IPS-18c (cell line): ENCODE measurements at regions not wholly inside any gene's neighbourhood (a gene's known extent, or its start where the extent isn't known, plus 50 kb on each side); places are given as distances from the start of the nearest gene placed in this dataset.
"Not testable (repeated sequence)": the region's sequence is repeated elsewhere in the genome, so short reads cannot be mapped to it uniquely, and the experiment has no call there.

Experiments used
- H3K4me3 ChIP-seq: 2 replicates; pipeline ENCODE4 v1.7.0; 2013; ENCODE audit warnings: low read depth, mild to moderate bottlenecking, low read length, moderate library complexity; ENCODE audit not compliant: insufficient read depth
- H3K9me3 ChIP-seq: one replicate; pipeline ENCODE4 v1.6.1; 2013; ENCODE audit warnings: mild to moderate bottlenecking, low read length, moderate library complexity; ENCODE audit not compliant: control insufficient read depth, insufficient read depth

GRCh38 chr10:117838500-117839498 is 207.9 kb downstream of the RAB11FIP2 start:
- not testable (repeated sequence) for H3K9me3 ChIP-seq, H3K4me3 ChIP-seq

DNA sequence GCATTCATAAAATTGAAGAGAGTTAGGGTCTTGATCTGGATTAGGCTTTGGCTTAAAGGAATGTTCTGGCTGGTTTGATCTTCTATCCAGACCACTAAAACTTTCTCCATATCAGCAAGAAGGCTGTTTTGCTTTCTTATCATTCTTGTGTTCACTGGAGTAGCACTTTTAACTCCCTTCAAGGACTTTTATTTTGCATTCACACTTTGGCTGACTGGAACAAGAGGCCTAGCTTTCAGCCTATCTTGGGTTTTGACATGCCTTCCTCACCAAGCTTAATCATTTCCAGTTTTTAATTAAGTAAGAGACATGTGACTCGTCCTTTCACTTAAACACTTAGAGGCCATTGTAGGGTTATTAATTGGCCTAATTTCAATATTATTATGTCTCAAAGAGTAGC is 190.3 kb downstream of the RAB11FIP2 start:
- H3K9me3 ChIP-seq, H3K4me3 ChIP-seq: not testable (repeated sequence)

- Histone ChIP-seq H3K4me3 (no peak overlapping the region), H3K9me3 (no peaks in the 10 kb centered on the region)
These were observed 186.6 kb downstream of the RAB11FIP2 start for GRCh38 chr10:117860135-117860534.

GRCh38 chr10:117860823-117861222 is 185.9 kb downstream of the RAB11FIP2 start:
- no peak overlapping the region for H3K4me3 ChIP-seq
- no peaks in the 10 kb centered on the region for H3K9me3 ChIP-seq

DNA sequence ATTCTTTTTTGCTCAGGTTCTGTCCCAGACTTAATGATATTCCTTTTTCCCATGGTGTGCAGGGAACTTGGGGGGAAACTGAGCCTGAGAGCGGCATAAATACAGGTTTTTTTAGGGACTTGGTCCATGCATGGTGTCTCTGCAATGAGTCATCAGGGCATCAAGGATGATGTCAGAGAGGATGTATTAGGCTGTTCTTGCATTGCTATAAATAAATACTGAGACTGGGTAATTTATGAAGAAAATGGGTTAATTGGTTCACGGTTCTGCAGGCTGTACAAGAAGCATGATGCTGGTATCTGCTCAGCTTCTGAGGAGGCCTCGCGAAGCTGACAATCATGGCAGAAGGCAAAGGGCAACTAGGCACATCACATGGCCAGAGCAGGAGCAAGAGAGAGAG is 185.4 kb downstream of the RAB11FIP2 start:
- Histone ChIP-seq H3K4me3 (no peak overlapping the region), H3K9me3 (no peaks in the 10 kb centered on the region)

DNA sequence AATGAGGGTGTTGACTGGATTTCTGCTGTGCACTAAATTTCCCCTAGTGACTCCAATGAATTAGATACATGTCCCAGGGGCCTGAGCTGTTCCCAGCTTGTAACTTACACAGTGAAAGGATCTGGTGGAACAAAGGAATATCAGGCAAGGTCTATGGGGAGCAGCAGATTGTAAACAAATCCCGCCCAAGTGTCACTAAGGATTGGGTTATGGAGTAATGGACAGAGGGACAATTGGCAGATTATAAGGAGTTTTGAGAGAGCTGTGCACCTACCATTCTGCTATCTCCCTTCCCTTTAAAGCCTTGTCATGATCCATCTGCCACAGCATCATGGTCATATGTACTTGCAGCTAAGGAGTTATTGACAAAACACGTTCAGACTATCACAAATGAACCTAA is 183.0 kb downstream of the RAB11FIP2 start:
- no peak overlapping the region for H3K4me3 ChIP-seq

GRCh38 chr10:117865945-117866344 is 180.8 kb downstream of the RAB11FIP2 start:
- Histone ChIP-seq H3K9me3 (no peaks in the 10 kb centered on the region), H3K4me3 (no peak overlapping the region)

More for the DNA sequence above, 183.0 kb downstream of the RAB11FIP2 start:
- no peaks in the 10 kb centered on the region for H3K9me3 ChIP-seq

DNA sequence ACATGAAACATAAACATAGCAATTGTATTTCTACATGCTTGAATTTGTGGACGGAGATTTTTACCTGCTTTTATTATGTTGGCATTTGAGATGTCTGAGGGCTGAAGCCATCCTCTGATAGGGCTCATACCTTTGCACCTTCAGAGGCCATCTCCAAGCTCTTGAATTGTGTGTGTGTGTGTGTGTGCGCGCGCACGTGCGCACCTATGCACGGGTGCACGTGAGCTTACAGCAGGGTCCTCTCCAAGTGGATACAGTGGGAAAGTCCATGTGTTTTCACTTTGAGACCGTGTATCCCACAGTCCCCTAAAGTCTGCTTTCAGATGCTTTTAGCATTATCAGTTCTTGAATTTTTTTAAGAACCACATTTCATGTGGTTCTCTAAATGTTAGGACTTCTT is 178.6 kb downstream of the RAB11FIP2 start:
- H3K4me3 ChIP-seq, result no peak overlapping the region
- H3K9me3 ChIP-seq, result no peaks in the 10 kb centered on the region

DNA sequence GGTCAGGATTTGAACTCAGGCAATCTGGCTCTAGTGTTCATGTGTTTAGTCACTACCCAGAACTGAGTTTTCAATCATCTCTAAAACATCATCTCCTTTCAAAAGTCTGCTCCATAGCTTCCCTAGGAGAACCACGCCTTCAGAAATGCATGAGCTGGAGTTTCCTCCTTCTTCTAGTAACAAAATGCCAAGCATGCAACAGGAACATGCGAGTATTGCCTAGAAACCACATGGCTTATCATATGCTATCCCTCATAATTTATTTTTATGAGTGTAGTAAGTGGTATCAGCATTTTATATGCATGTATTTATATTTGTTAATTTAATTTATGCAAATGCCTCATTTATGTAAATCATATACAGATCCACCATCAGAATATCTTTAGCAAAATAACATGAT is 170.9 kb downstream of the RAB11FIP2 start:
- Histone ChIP-seq H3K9me3 (peaks cover 2% of the 10 kb centered on the region), H3K4me3 (no peak overlapping the region)

DNA sequence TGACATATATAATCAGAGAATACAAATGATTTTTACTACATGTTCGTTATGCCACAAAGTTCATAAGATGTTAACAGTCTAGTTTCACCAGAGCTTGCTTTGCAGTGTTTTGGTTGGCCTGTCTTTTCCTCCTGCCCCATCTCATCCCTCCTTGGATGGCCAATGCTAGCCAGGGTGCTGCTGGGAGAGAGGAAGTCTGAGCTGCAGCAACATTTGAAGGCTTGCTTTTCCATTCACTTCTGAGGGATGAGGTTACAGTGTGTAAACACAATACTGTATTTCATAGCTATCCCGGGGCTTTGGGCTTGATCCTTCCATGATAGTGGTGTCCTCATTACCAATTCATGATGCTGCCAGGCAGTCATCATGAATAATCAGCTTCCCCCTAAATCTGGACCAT is 170.5 kb downstream of the RAB11FIP2 start:
- Histone ChIP-seq H3K9me3 (peaks cover 2% of the 10 kb centered on the region), H3K4me3 (no peak overlapping the region)

DNA sequence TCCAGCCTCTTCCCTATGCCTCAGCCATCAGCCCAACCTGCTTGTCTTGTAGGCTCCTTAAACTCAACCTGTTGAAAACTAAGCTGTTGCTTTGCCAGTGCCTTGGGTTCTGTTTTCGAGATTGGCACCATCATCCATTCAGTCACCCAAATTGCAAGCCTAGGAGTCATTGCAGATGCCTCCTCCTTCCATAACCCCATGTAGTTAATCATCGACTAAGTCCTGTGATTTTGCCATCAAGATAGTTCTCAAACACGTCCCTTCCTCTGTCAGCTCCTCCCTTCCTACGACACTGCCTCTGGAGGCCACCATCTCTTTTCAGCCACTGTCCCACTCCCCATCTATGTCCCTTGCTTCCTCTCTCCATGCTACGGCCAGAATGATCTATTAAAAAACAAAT is 168.1 kb downstream of the RAB11FIP2 start:
- H3K4me3 ChIP-seq, result no peak overlapping the region
- peaks cover 4% of the 10 kb centered on the region for H3K9me3 ChIP-seq

- Histone ChIP-seq H3K4me3 (no peak overlapping the region), H3K9me3 (peaks cover 4% of the 10 kb centered on the region)
These were observed 162.6 kb downstream of the RAB11FIP2 start for GRCh38 chr10:117884093-117884492.

- Histone ChIP-seq H3K4me3 (no peak overlapping the region), H3K9me3 (peaks cover 4% of the 10 kb centered on the region)
These were observed 162.1 kb downstream of the RAB11FIP2 start for GRCh38 chr10:117884592-117884991.

DNA sequence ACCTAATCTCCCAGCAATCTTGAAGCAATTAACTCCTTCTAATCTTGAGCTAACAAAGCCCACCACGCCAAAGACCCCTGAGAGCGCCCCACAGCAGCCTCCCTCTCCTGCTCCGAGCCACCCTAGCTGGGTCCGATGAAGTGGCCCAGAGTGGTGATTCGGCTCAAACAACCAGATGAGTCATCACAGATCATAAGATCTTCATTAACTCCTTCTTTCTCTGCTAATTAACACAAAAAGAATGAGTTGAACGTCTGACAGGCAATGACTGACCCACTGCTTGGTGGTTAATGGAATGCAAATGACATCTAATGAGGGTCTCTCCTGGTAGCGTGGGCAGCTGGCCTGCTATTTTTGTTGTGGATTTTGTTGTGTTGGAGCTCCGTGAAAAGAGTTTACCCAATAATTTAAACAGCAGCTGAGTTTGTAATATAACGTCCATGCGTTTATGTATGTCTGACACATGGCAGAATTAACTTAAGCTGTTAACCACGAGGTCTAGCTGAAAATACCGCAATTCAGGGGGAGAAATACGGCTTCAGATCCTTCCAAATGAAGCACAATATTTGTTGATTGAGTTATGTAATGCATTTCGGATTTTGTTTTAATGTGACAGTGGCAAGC is 161.4 kb downstream of the RAB11FIP2 start:
- peaks cover 2% of the 10 kb centered on the region for H3K9me3 ChIP-seq
- no peak overlapping the region for H3K4me3 ChIP-seq

- peaks cover 2% of the 10 kb centered on the region for H3K9me3 ChIP-seq
These were observed 160.0 kb downstream of the RAB11FIP2 start for GRCh38 chr10:117886766-117887165.

DNA sequence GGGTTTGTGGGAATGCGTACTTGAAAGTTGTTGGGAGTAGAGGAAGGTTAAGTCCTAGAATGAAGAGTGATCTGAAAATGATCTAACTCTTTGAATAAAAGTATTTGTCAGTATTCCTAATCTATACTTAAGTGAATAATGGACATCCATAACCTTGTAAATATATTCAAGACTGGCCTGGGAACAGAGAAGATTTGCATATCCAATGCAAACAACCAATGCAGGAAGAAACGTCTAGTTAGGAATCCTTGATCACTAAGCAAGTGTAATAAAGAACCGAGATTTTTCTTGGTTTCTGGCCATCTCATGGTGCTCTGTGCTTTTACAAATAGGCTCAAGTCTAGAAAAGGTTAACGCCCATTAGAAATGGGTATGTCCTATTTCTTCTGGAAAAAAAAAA is 157.1 kb downstream of the RAB11FIP2 start:
- H3K4me3 ChIP-seq, result no peak overlapping the region
- no peaks in the 10 kb centered on the region for H3K9me3 ChIP-seq

More at GRCh38 chr10:117886766-117887165, 160.0 kb downstream of the RAB11FIP2 start:
- H3K4me3 ChIP-seq, result no peak overlapping the region

DNA sequence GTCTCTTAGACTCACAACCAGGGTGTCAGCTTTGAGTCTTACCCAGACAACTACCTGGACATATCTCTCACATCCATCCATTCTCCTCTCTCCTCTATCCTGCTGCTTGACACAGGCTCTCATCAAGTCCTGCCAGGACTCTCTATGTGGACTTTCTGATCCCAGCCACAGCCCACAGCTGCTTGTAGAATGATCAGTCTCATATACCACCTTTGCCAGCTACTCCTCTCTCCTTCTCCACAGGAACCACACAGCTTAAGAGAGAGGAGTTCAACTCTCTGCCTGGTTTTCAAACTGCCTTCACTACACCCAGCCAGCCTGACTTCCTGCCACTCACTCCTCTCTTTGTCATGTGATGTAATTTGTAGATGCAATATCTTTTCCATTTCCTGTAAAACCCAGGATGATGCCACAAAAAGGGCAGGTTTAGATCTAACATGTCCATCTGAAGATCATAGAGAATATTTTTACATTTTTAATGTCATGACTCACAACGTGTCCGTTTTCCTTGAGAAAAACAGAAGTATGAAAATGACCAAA is 154.0 kb downstream of the RAB11FIP2 start:
- no peaks in the 10 kb centered on the region for H3K9me3 ChIP-seq

DNA sequence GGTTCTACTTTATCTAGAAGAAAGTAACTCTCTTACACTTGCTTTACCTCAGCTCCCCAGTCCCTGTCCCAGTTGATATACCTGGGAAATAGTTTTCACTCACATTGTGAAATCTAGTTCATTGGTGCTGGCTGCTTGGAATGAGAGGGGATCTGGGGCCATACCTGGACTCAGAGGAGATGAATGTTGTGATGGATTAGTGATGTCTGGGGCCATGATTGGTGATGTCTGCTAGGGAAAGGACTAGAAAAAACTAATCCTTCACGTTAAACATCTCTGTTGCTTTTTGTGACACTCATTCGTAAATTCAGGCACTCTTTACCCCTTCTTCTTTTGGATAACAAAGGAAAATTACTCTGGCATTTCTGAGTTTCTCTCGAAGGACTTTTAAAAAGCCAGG is 152.4 kb downstream of the RAB11FIP2 start:
- Histone ChIP-seq H3K9me3 (no peaks in the 10 kb centered on the region), H3K4me3 (no peak overlapping the region)

More for the DNA sequence above, 154.0 kb downstream of the RAB11FIP2 start:
- no peak overlapping the region for H3K4me3 ChIP-seq
